DMS153 treated with DMSO at 0.1 percent for 48 hours (cell line): ENCODE measurements at regions not wholly inside any gene's neighbourhood (a gene's known extent, or its start where the extent isn't known, plus 50 kb on each side); places are given as distances from the start of the nearest gene placed in this dataset.

Experiments used
- DNase-seq: peaks from one replicate; lab custom pipeline; 2025; ENCODE audit not compliant: unreplicated experiment; lab: John Stamatoyannopoulos, UW

GRCh38 chr12:98372340-98373024 is 142.9 kb upstream of the TMPO start:
- DNase-seq = no peak

GRCh38 chr12:98373025-98373554 is 142.3 kb upstream of the TMPO start:
- DNase-seq = peak; percentile 79

- no peak for DNase-seq
Measured at GRCh38 chr12:98374007-98374406, 141.4 kb upstream of the TMPO start.

- DNase-seq = no peak
Measured at GRCh38 chr12:98379106-98379505, 136.3 kb upstream of the TMPO start.

GRCh38 chr12:98385641-98386040 is 129.7 kb upstream of the TMPO start:
- DNase-seq = no peak

GRCh38 chr12:98387444-98387843 is 127.9 kb upstream of the TMPO start:
- no peak for DNase-seq

- DNase-seq = peak; percentile 39
Measured at GRCh38 chr12:98388126-98388525, 127.3 kb upstream of the TMPO start.

GRCh38 chr12:98389593-98389992 is 125.8 kb upstream of the TMPO start:
- no peak for DNase-seq

GRCh38 chr12:98397323-98398105 is 117.9 kb upstream of the TMPO start:
- peak; percentile 93 for DNase-seq

- no peak for DNase-seq
Measured at GRCh38 chr12:98399532-98399931, 115.9 kb upstream of the TMPO start.

GRCh38 chr12:98401427-98401826 is 114.0 kb upstream of the TMPO start:
- DNase-seq = no peak

- DNase-seq = no peak
Measured at GRCh38 chr12:98402091-98402490, 113.3 kb upstream of the TMPO start.

- no peak for DNase-seq
Measured at GRCh38 chr12:98402671-98403070, 112.7 kb upstream of the TMPO start.

GRCh38 chr12:98403385-98403784 is 112.0 kb upstream of the TMPO start:
- no peak for DNase-seq

GRCh38 chr12:98403936-98404335 is 111.5 kb upstream of the TMPO start:
- no peak for DNase-seq

GRCh38 chr12:98405805-98406366 is 109.5 kb upstream of the TMPO start:
- DNase-seq = no peak

GRCh38 chr12:98406378-98406777 is 109.0 kb upstream of the TMPO start:
- DNase-seq = no peak

GRCh38 chr12:98408681-98409080 is 106.7 kb upstream of the TMPO start:
- DNase-seq = no peak

GRCh38 chr12:98409548-98409947 is 105.8 kb upstream of the TMPO start:
- DNase-seq = no peak

- no peak for DNase-seq
Measured at GRCh38 chr12:98410356-98410755, 105.0 kb upstream of the TMPO start.

GRCh38 chr12:98416845-98417244 is 98.5 kb upstream of the TMPO start:
- no peak for DNase-seq

- DNase-seq = no peak
Measured at GRCh38 chr12:98417266-98417665, 98.1 kb upstream of the TMPO start.
